HEK293T (cell line): ENCODE measurements at regions not wholly inside any gene's neighbourhood (a gene's known extent, or its start where the extent isn't known, plus 50 kb on each side); places are given as distances from the start of the nearest gene placed in this dataset.

ENCODE experiments used
- CTCF ChIA-PET: fragments of 350-600 bp; formaldehyde crosslinking; extraction: SDS; loops from one replicate; lab custom pipeline; 2021; ENCODE audit warnings: antibody characterized with exemption, inconsistent platforms; lab: Yijun Ruan, JAX
- POLR2A ChIA-PET: fragments of 350-600 bp; formaldehyde crosslinking; extraction: SDS; loops from one replicate; lab custom pipeline; 2020; ENCODE audit warnings: antibody characterized with exemption, inconsistent platforms; lab: Yijun Ruan, JAX
- DNase-seq: peaks from one replicate; pipeline ENCODE4 v3.0.0; 2012; ENCODE audit warnings: mixed read lengths; ENCODE audit errors: extremely low spot score
- ARNT ChIP-seq: fragments of 450-650 bp; IDR thresholded peaks from 2 replicates; pipeline ENCODE4 v1.6.1; 2017; ENCODE audit warnings: mild to moderate bottlenecking
- BHLHE40 ChIP-seq: fragments of 450-650 bp; IDR thresholded peaks from 2 replicates; pipeline ENCODE4 v1.6.1; 2016; ENCODE audit warnings: mild to moderate bottlenecking, moderate library complexity, borderline replicate concordance
- CTBP1 ChIP-seq: fragments of 450-650 bp; IDR thresholded peaks from 2 replicates; pipeline ENCODE4 v1.6.1; 2016; ENCODE audit warnings: borderline replicate concordance
- ELF4 ChIP-seq: fragments of 450-650 bp; IDR thresholded peaks from 2 replicates; pipeline ENCODE4 v1.6.1; 2017; ENCODE audit warnings: antibody characterized with exemption
- FOXA1 ChIP-seq: fragments of 450-650 bp; IDR thresholded peaks from 2 replicates; pipeline ENCODE4 v1.6.1; 2016; ENCODE audit warnings: mild to moderate bottlenecking
- FOXK2 ChIP-seq: fragments of 450-650 bp; IDR thresholded peaks from 2 replicates; pipeline ENCODE4 v1.6.1; 2016; ENCODE audit warnings: mild to moderate bottlenecking
- FOXM1 ChIP-seq: fragments of 450-650 bp; IDR thresholded peaks from 2 replicates; pipeline ENCODE4 v1.6.1; 2017; ENCODE audit warnings: mild to moderate bottlenecking, borderline replicate concordance
- HDGF ChIP-seq: fragments of 450-650 bp; IDR thresholded peaks from 2 replicates; pipeline ENCODE4 v1.6.1; 2017; ENCODE audit warnings: antibody characterized with exemption, borderline replicate concordance
- L3MBTL2 ChIP-seq: fragments of 450-650 bp; conservative IDR thresholded peaks from 2 replicates; pipeline ENCODE4 v1.6.1; 2016; ENCODE audit warnings: mild to moderate bottlenecking
- LEF1 ChIP-seq: fragments of 450-650 bp; IDR thresholded peaks from 2 replicates; pipeline ENCODE4 v1.6.1; 2017; ENCODE audit warnings: mild to moderate bottlenecking, borderline replicate concordance
- NFRKB ChIP-seq: fragments of 450-650 bp; IDR thresholded peaks from 2 replicates; pipeline ENCODE4 v1.6.1; 2016; ENCODE audit warnings: mild to moderate bottlenecking, moderate library complexity
- PKNOX1 ChIP-seq: fragments of 450-650 bp; IDR thresholded peaks from 2 replicates; pipeline ENCODE4 v1.6.1; 2016
- SP1 ChIP-seq: fragments of 450-650 bp; IDR thresholded peaks from 2 replicates; pipeline ENCODE4 v1.6.1; 2017
- SUZ12 ChIP-seq: fragments of 450-650 bp; IDR thresholded peaks from 2 replicates; pipeline ENCODE4 v1.6.1; 2016; ENCODE audit warnings: mild to moderate bottlenecking
- TARDBP ChIP-seq: fragments of 450-650 bp; IDR thresholded peaks from 2 replicates; pipeline ENCODE4 v1.6.1; 2016
- ZNF384 ChIP-seq: fragments of 450-650 bp; IDR thresholded peaks from 2 replicates; pipeline ENCODE4 v1.6.1; 2016

GRCh38 chr5:167831754-167832504 is 459.5 kb upstream of the WWC1 start:
- POLR2A ChIA-PET: no interaction called here
- DNase-seq: no peak
- CTCF ChIA-PET: no interaction called here
- TF ChIP-seq FOXK2 (no peak), FOXA1 (no peak), CTBP1 (no peak), FOXM1 (no peak), SP1 (no peak)

GRCh38 chr5:167832609-167833008 is 458.8 kb upstream of the WWC1 start:
- no peak for TF ChIP-seq HDGF
- TF ChIP-seq BHLHE40: no peak
- no peak for TF ChIP-seq FOXK2
- no peak for TF ChIP-seq LEF1
- no peak for TF ChIP-seq SP1
- TF ChIP-seq FOXM1: no peak
- ChIA-PET CTCF (no interaction called here), POLR2A (no interaction called here)
- no peak for DNase-seq

GRCh38 chr5:167833456-167833855 is 458.0 kb upstream of the WWC1 start:
- POLR2A ChIA-PET: no interaction called here

GRCh38 chr5:167835146-167835545 is 456.3 kb upstream of the WWC1 start:
- DNase-seq: no peak
- CTCF ChIA-PET: no interaction called here
- POLR2A ChIA-PET: no interaction called here
- TF ChIP-seq FOXM1: no peak
- no peak for TF ChIP-seq ARNT
- no peak for TF ChIP-seq L3MBTL2
- no peak for TF ChIP-seq FOXA1
- no peak for TF ChIP-seq CTBP1
- no peak for TF ChIP-seq HDGF
- no peak for TF ChIP-seq SUZ12

More at GRCh38 chr5:167833456-167833855, 458.0 kb upstream of the WWC1 start:
- TF ChIP-seq FOXA1: no peak
- TF ChIP-seq TARDBP: no peak
- no peak for TF ChIP-seq FOXK2
- TF ChIP-seq SUZ12: no peak
- no peak for TF ChIP-seq PKNOX1
- no peak for TF ChIP-seq SP1
- TF ChIP-seq HDGF: no peak
- TF ChIP-seq FOXM1: no peak
- no peak for TF ChIP-seq ARNT
- no peak for TF ChIP-seq CTBP1
- no peak for TF ChIP-seq ZNF384
- TF ChIP-seq LEF1: no peak
- TF ChIP-seq L3MBTL2: no peak
- no peak for TF ChIP-seq BHLHE40
- no peak for TF ChIP-seq NFRKB
- DNase-seq: no peak
- CTCF ChIA-PET: no interaction called here

- TF ChIP-seq NFRKB (no peak), LEF1 (no peak), SP1 (no peak), PKNOX1 (no peak), ELF4 (no peak)
- CTCF ChIA-PET: no interaction called here
- POLR2A ChIA-PET: no interaction called here
- DNase-seq: no peak
These were observed 454.3 kb upstream of the WWC1 start for GRCh38 chr5:167837127-167837526.

GRCh38 chr5:167839065-167839464 is 452.4 kb upstream of the WWC1 start:
- CTCF ChIA-PET: no interaction called here
- TF ChIP-seq ARNT: no peak
- TF ChIP-seq HDGF: no peak
- no peak for TF ChIP-seq PKNOX1
- DNase-seq: no peak
- POLR2A ChIA-PET: no interaction called here

- no peak for TF ChIP-seq HDGF
- TF ChIP-seq PKNOX1: no peak
- no peak for TF ChIP-seq NFRKB
- TF ChIP-seq FOXK2: no peak
- TF ChIP-seq FOXA1: no peak
- TF ChIP-seq LEF1: no peak
- no peak for TF ChIP-seq FOXM1
- no peak for TF ChIP-seq SUZ12
- TF ChIP-seq CTBP1: no peak
- TF ChIP-seq ELF4: no peak
- no peak for TF ChIP-seq ZNF384
- no peak for TF ChIP-seq L3MBTL2
- TF ChIP-seq TARDBP: no peak
- TF ChIP-seq SP1: no peak
- POLR2A ChIA-PET: no interaction called here
- DNase-seq: no peak
- CTCF ChIA-PET: no interaction called here
These were observed 450.8 kb upstream of the WWC1 start for GRCh38 chr5:167840527-167841130.
